Activated CD8-positive, alpha-beta memory T cell treated with anti-CD3 and anti-CD28 coated beads for 36 hours (primary cell): ENCODE measurements at regions not wholly inside any gene's neighbourhood (a gene's known extent, or its start where the extent isn't known, plus 50 kb on each side); places are given as distances from the start of the nearest gene placed in this dataset.
"Not testable (repeated sequence)": the region's sequence is repeated elsewhere in the genome, so short reads cannot be mapped to it uniquely, and the experiment has no call there.

Experiments
- CTCF ChIA-PET: fragments of 350-600 bp; sonication (Branson Sonifier 250); formaldehyde crosslinking; loops from one replicate; lab custom pipeline; 2021; ENCODE audit warnings: antibody characterized with exemption; lab: Charles Lee
- POLR2A ChIA-PET: fragments of 350-600 bp; sonication (Branson Sonifier 250); formaldehyde crosslinking; loops from one replicate; lab custom pipeline; 2021; ENCODE audit warnings: antibody characterized with exemption; lab: Charles Lee

DNA sequence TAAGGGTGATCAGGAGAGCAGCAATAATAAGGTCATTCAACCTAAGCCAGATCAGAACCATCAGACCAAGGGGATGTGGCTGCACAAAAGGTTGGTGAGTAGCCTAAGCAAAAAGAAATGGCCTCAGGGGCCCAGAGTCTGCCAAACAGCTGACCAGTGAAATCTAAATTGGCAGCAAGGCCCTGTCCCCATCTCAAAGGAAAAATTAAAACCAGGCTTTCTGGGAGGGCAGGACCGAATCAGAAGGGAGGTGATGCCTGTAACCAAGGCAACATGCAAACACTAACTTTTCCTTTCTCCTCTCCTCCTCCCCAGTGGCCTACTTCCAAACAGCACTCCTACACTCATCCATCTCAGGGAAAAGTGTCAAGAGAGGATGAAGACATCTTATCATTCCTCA, 256.4 kb downstream of the NUAK1 start:
- CTCF ChIA-PET: interaction anchor here (1.2 kb wide), 1 partner anchor 14 kb away, joined by 3 read pairs; no protein-coding TSS in a partner anchor
- POLR2A ChIA-PET: no interaction called here

DNA sequence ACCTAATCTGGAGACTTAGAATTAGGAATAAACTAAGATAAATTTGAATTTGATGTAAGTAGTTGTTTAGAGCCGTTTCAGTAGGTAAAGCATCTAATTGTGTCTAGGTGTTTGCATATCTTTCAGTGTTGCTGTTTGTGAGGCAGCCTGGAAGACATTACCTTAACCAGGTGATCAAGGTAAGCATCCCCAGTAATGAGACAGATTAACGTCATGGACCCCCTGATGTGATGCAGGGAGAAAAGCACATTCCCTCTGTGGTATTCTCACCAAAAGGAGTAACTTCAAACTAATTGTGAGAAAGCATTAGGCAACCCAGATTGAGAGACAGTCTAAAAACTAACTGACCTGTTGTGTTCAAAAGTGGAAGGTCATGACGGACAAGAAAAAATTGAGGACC, 251.6 kb downstream of the NUAK1 start:
- CTCF ChIA-PET: no interaction called here
- POLR2A ChIA-PET: no interaction called here

DNA sequence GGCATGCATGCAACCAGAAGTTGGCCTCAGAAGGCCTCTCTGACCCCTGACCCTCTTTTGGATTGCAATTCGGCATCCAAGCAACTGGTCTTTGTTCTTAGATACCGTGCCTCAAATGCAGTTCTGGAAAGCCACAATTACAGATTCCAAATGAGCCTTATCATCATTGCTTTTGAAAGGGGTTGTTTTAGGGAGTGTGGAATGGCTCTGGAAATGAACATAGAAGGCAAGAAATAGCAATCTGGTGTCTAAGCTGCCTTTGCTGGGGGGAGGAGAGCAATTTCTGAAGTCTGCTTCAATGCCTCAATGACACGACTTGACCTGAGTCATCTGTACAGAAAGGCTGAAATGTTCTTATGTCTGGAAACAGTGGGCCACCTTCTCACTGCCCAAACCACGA, 250.1 kb downstream of the NUAK1 start:
- POLR2A ChIA-PET: no interaction called here
- CTCF ChIA-PET: no interaction called here

DNA sequence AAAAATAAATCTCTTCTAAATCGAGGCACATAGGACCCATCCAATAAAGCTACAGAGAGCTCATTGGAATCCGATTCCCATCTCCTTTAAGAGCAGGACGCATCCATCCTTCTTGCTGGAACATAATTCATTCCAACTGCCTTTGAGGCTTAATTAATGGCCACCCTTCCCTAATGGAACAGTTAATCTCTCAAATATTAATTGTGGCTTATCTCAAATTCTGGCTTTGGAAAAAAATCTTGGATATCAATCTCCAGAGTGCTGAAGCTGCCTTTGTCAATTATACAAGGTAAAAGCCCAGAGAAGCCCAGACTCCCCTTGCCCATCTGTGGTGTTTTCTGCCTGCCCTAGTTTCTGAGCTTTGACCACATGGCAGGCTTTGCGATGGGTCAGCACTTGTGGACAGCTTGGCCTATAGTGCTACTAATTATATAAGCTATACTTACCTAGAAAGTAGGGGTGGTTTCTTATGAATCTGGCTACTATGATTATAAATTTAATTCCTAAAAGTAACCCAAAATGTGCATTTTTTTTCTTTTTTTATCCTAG, 246.3 kb downstream of the NUAK1 start:
- ChIA-PET CTCF (no interaction called here), POLR2A (no interaction called here)

DNA sequence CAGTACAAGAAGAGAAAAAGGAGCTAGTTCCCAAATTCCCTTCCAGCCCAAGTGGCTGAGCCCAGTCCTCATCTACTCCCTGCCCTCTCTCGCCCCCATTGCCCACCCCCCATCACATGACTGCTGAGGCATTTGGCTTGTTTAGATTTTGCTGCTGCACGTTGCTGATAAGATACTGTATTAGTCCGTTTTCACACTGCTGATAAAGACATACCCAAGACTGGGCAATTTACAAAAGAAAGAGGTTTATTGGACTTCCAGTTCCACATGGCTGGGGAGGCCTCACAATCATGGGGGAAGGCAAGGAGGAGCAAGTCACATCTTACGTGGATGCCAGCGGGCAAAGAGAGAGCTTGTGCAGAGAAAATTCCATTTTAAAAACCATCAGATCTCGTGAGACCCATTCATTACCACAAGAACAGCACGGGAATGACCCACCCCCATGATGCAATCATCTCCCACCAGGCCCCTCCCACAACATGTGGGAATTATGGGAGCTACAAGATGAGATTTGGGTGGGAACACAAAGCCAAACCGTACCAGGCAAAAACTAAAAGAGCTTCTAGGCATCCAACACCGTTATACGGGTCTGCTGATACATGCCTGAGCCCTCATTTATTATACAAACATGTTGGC, 243.4 kb downstream of the NUAK1 start:
- CTCF ChIA-PET, POLR2A ChIA-PET: not testable (repeated sequence)

DNA sequence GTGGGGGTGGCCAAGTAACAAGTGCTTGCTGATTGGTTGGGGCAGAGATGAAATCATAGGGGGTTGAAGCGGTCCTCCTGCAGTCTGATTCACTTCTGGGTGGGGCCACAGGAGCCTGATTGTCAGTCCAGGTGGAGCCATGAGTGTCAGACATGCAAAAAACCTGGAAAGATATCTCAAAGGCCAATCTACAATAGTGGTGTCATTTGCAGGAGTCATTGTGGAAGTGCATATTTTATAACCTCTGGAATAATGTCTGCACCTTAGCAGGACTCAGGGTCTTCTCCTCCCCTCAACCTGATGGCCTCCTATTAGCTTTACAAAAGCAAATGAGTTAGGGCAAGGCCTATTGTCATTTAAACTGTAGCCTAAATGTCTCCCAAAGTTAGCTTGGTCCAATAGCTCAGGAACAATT, 241.4 kb downstream of the NUAK1 start:
- ChIA-PET CTCF (no interaction called here), POLR2A (no interaction called here)

DNA sequence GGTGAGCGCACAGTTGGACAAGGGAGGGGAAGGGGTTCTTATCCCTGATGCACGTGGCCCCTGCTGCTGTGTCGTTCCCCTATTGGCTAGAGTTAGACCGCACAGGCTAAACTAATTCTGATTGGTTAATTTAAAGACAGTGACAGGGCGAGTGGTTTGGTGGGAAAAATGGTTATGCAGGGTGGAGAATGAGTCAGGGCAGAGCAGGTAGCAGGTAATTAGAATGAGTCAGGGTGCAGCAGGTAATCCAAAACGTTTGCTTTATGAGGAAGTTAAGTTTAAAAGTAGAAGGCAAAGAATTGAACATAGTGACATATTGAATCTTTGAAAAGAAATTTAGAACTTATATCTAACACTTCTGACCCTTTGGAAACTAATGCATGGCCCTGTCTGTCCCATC, 240.5 kb downstream of the NUAK1 start:
- POLR2A ChIA-PET, CTCF ChIA-PET: not testable (repeated sequence)

DNA sequence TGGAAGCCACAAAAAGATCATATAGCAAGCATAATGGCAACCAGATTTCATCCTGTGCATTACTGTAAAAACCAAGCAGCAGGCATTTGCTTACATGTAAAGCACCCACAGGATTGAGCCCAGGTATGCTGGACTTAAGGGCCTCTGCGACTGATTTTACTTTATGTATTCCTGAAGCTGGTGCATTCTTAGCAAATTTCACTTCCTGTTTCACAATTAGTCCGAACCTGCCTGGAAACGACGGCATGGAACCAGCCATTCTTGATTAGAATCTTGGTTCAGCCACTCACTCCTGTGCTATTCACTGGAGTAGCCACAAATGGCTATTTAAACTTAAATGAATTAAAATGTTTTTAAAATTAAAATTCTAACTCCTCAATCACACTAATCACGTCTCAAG, 239.2 kb downstream of the NUAK1 start:
- POLR2A ChIA-PET: no interaction called here
- CTCF ChIA-PET: no interaction called here

DNA sequence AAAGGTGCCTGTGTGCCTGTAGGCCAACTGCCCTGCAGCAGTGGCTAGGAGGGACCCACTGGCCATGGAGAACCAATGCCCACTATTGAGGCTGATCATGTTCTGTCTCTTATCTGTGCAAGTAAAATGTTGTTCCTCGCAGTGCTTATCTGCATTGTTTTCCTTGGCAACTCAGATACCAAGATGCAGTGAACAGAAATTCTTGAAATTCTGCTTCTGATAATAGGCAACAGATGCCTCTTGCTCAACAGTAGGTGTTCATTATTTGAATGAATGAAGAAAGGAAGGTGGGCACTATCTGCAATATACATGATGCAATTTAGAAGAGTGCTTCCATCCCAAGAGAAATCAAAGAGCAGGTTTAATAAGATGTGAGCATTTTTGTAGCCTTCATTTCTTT, 232.2 kb downstream of the NUAK1 start:
- ChIA-PET POLR2A (no interaction called here), CTCF (no interaction called here)

DNA sequence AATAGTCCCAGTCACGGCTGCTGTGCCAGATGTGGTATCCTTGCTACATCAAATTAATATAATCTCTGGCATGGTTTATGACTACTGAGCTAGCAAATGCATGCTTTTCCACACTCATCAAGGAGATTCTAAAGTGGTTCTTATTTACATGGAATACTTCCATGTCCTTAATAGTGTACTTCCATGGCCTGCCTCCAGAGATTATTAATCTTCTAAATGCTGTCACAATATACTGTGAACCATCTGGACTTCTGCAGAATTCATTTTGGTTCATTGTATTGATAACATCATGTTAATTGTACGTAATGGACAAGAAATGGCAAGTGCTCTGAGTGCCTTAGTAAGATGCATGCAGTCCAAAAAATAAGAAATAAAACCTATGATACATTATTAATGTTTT, 230.8 kb downstream of the NUAK1 start:
- CTCF ChIA-PET: no interaction called here

DNA sequence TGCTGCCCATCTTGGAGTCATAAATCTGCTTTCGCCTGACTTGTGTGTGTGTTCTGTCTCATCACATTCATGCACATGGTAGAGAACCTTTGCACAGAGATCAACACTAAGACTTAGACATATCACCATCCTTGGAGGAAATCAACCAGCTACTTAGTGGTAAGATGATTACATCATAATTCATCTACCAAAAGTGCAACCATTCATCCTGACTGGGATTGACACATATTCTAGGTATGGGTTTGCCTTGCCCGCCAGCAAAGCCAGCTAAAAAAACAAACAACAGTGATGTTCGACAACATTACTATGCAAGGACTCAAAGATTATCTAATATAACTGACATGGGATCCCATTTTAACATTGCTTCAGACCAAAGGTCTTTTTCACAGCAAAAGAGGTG, 228.7 kb downstream of the NUAK1 start:
- POLR2A ChIA-PET: no interaction called here

More for the DNA sequence above, 230.8 kb downstream of the NUAK1 start:
- POLR2A ChIA-PET: no interaction called here

DNA sequence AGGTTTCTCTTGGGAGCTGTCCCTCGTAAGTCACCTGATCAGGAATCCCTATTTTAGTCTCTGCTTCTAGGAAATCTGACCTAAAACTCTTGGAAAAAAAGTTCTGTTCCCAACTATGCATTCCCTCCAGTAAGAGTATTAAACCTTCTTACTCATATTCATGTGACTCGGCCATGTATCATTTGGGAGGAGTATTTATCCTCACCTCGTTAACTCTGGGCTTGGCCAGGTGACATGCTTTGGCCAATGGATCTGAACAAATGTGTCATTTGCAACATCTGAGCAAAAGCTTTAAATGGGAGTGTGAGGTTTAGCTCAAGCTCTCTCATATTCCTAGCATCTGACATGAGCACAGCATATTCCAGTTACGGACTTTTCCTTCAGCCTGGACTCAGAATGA, 226.8 kb downstream of the NUAK1 start:
- POLR2A ChIA-PET: no interaction called here
- CTCF ChIA-PET: no interaction called here

More for the DNA sequence above, 228.7 kb downstream of the NUAK1 start:
- CTCF ChIA-PET: no interaction called here

DNA sequence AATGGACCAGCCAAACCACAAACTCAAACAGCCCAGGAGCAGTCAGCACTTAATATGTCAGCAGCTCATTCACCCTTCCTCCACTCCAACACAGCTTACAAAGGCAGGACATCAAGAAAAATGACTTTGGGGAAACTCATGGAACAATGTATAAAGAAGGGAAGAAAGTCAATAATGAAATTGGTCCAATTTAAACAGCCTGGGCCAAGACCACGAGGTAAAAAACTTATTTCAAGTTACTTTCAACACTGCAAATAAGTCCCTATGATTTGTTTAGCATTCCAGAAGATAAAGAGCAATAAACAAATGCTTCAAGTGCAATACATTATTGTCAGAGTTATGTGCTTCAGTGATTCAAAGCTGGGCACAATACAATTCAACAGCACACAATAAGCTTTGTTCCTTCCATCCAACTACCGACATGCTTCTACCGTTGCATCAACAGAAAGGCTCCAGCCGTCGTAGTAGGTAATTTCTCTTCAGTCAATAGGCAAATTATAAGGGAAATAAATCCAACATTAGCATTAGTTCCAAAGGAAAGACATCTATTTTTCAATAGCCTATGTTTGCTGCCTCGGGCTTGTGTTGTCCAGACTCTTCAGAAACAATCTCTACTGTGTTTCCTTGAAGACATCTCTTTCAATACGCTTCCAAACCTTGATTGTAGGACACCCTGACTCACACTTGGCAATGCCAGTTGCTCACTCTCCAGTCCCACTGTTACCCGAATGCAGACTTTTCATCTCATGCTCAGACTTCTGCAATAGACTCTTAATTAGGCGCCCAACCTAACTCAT, 225.7 kb downstream of the NUAK1 start:
- ChIA-PET POLR2A (no interaction called here), CTCF (interaction anchor here (0.5 kb wide), 1 partner anchor 982 kb away, joined by 3 read pairs; no protein-coding TSS in a partner anchor)

DNA sequence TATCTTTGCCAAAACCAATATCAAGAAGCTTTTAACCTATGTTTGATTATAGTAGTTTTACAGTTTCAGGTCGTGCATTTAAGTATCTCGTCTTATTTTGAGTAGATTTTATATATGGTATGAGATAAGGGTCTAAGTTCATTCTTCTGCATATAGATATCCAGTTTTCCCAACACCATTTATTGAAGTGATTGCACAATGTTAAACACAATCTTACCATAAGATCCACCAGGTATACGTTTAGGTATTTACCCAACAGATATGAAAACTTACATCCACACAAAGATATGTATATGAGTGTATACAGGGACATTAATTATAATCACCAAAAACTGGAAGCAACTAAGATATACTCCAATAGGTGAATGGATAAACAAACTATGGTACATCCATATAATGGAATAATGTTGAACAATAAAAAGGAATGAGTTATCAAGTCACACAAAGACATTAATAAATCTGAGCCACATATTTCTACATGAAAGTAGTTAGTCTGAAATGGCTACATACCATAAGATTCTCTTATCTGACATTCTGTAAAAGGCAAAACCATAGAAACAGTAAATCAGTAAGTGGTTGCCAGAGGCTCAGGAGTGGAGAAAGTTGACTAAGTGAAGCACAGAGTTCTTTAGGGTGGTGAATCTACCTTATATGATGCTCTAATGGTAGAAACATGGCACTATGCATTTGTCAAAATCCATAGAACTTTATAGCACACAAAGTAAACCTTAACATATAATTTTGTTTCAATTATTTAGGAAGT, 222.6 kb downstream of the NUAK1 start:
- POLR2A ChIA-PET: no interaction called here

DNA sequence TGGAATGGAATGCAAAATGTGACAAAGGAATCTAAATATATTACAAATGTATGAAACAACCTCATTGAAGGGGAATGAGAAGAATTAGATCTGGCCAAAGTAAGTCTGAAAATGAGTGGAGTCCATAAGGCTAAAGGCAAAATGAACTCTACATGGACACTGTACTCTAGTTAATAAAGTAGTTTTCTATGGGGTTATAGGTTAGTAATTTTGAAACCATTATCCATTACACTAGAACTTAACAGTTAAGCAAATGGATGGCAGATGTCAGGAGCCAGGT, 222.1 kb downstream of the NUAK1 start:
- POLR2A ChIA-PET: no interaction called here

More for the DNA sequence above, 222.6 kb downstream of the NUAK1 start:
- CTCF ChIA-PET: no interaction called here

DNA sequence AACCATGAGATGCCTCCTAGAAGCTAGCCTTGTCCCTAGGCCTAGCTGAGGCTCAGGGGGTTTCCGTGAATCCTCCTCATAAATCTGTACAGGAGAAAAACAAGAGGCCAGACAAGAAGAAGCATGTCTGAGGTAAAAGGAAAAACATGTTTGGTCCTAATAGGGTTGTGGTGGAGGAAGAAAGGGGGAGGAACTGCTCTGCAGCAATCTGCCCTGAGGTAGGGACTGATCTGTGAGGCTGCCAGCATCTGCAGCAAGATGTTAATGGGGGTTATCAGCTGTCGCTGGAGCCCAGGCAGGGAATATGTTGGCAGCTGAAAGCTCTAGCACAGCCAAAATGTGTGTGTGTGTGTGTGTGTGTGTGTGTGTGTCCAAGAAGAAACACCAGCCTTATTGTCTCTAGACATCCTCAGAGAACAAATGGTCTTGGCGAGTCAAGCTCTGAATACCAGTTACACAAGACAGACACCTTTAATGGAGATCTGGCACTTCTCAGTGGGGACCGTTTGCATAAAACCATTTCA, 218.5 kb downstream of the NUAK1 start:
- ChIA-PET CTCF (no interaction called here), POLR2A (no interaction called here)

More for the DNA sequence above, 222.1 kb downstream of the NUAK1 start:
- CTCF ChIA-PET: no interaction called here

DNA sequence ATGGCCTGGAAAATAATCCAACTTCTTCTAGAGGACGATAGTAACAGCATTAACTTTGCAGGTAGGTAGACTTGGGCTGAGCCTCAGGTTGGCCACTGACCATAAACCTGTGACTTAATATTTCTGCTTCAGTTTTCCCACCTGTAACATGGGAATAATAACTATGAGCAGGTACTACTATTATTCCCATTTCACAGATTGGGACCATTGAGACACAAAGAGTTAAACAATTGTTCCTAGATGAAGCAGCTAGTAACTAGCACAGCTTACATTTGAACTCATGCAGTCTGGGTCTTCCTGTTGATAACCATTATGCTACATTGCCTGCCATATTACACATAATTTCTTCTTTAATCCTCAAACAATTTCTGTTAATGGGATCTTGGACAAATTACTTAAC, 217.7 kb downstream of the NUAK1 start:
- POLR2A ChIA-PET: no interaction called here

DNA sequence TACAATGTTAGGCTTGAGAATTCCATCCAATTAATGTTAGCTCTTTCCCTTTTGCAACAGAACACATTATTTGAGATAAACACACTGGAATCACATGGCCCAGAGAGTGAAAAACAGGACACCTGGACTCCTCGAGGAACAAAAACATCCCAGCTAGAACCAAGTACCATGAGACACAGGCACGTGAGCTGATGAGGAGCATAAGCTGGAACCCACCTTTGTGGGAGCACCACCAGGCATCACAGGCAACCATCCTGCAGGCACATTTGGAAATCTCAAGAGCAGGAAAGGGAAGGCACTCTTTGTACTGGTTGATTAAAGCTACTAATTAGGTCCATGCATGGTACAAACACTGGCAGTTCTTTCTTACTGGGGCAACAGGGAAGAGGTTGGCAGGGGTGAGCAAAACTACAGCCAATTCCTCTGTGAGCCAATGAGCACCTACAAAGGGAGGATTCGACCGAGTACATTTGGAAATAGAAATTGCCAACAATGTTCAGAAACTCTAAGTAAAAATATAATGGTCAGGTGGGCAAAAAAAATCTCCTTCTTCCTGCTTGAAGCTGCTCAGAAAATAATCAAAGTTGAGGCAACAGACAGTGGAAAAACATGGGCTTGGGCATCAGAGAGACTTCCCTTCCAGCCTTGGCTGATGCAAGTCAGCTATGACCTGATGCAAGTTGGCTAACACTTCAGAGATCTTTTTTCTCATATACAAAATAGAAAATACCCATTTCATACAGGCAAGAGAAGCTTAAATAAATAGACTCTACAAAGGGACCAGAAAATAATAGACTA, 216.7 kb downstream of the NUAK1 start:
- ChIA-PET CTCF (no interaction called here), POLR2A (no interaction called here)

More for the DNA sequence above, 217.7 kb downstream of the NUAK1 start:
- CTCF ChIA-PET: no interaction called here

DNA sequence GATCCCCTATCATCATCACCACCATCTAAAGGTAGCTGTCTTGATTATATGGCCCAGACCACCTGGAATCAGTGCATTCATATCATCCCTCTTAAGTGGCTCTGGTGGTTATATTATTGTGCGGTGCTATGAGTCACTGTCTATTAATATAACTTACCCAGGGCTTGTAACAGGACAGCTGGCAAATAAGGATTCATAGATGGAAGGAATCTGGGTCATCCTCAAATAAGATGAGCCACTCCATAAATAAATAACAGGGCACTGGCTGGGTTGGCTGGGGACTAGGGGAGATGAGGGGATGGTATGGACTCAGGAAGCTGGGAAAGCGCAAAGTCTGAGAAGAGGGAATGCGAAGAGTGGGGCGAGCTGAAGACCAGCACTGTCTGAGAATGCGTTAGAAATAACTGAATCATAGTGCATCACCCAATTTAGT, 216.1 kb downstream of the NUAK1 start:
- POLR2A ChIA-PET: no interaction called here
- CTCF ChIA-PET: no interaction called here
